Gastrocnemius medialis (tissue), 4 donors: ENCODE measurements at regions not wholly inside any gene's neighbourhood (a gene's known extent, or its start where the extent isn't known, plus 50 kb on each side); places are given as distances from the start of the nearest gene placed in this dataset.

Experiments used
- ATAC-seq, 2 donors: fragments of 150-250 bp; one replicate each; pipeline ENCODE4 v1.9.1; 2016
- DNase-seq, 2 donors: peaks; one replicate each; pipeline ENCODE4 v3.0.0-alpha.2; 2019
- H3K27ac ChIP-seq, 4 donors: fragments of 200-600 bp; sonication (generic); 1 replicate in 1 of 4; 2 replicates in 3 of 4; pipeline ENCODE4 v1.5.1; 2016 to 2018; ENCODE audit warnings: mild to moderate bottlenecking in 2 of 4, moderate library complexity in 1 of 4
- H3K27me3 ChIP-seq, 3 donors: fragments of 200-600 bp; sonication (generic) in 2 of 3; 1 replicate in 1 of 3; 2 replicates in 2 of 3; pipeline versions ENCODE4 v1.5.1 to v1.6.0; 2016 to 2019; ENCODE audit warnings: mild to moderate bottlenecking in 1 of 3, moderate library complexity in 1 of 3
- H3K36me3 ChIP-seq, 2 donors: fragments of 200-600 bp; sonication (generic) in 1 of 2; one replicate each; pipeline ENCODE4 v1.5.1; 2017 to 2018
- H3K4me1 ChIP-seq, 2 donors: fragments of 200-600 bp; sonication (generic) in 1 of 2; one replicate each; pipeline ENCODE4 v1.5.1; 2016 to 2017; ENCODE audit warnings: mild to moderate bottlenecking in 2 of 2
- H3K4me3 ChIP-seq, 4 donors: fragments of 200-600 bp; sonication (generic) in 3 of 4; 1 replicate in 1 of 4; 2 replicates in 3 of 4; pipeline ENCODE4 v1.5.1; 2016 to 2019; ENCODE audit warnings: mild to moderate bottlenecking in 2 of 4
- H3K9me3 ChIP-seq, 3 donors: fragments of 200-600 bp; sonication (generic) in 2 of 3; 1 replicate in 1 of 3; 2 replicates in 2 of 3; pipeline ENCODE4 v1.5.1; 2016 to 2019
- POLR2A ChIP-seq, 2 donors: fragments of 450-650 bp; IDR thresholded peaks; one replicate each; pipeline ENCODE4 v1.6.1; 2017; ENCODE audit warnings: antibody characterized with exemption in 2 of 2, mild to moderate bottlenecking in 2 of 2, moderate library complexity in 2 of 2
- in situ Hi-C, 4 donors: fragments of 200-750 bp; cut with MboI; loops; one replicate each; pipeline versions ENCODE4 v1.15.0 to v1.8.0; 2017; ENCODE audit warnings: low sequenced_read_pairs in 4 of 4
- intact Hi-C: fragments of 100-400 bp; cut with DNase I; formaldehyde crosslinking; loops from one replicate; pipeline ENCODE4 v1.15.1; 2023; ENCODE audit warnings: low total_unique reads
- TF ChIP-seq, protein P1 (sequence below), 5 experiments: fragments of 450-650 bp in 3 of 5; fragments of 200-600 bp in 2 of 5; sonication (generic) in 2 of 5; IDR thresholded peaks in 4 of 5; conservative IDR thresholded peaks in 1 of 5; 1 replicate in 4 of 5; 2 replicates in 1 of 5; pipeline ENCODE4 v1.5.1; 2016 to 2019; ENCODE audit warnings: antibody characterized with exemption in 5 of 5, mild to moderate bottlenecking in 3 of 5, moderate library complexity in 3 of 5

- intact Hi-C loops: no loop called here
- ATAC-seq: no peak
Observed at GRCh38 chr1:214844319-214844718, 238.2 kb upstream of the KCNK2 start.

GRCh38 chr1:214846276-214846675 is 236.3 kb upstream of the KCNK2 start:
- Histone ChIP-seq H3K4me1 (no peaks in the 10 kb centered on the region), H3K27me3 (no peaks in the 10 kb centered on the region), H3K27ac (no peak overlapping the region), H3K9me3 (no peaks in the 10 kb centered on the region), H3K4me3 (no peak overlapping the region), H3K36me3 (no peaks in the 10 kb centered on the region)
- ATAC-seq (no peak), DNase-seq (no peak)
- intact Hi-C loops (no loop called here), in situ Hi-C loops (no loop called here)
- TF ChIP-seq, protein P1, sequence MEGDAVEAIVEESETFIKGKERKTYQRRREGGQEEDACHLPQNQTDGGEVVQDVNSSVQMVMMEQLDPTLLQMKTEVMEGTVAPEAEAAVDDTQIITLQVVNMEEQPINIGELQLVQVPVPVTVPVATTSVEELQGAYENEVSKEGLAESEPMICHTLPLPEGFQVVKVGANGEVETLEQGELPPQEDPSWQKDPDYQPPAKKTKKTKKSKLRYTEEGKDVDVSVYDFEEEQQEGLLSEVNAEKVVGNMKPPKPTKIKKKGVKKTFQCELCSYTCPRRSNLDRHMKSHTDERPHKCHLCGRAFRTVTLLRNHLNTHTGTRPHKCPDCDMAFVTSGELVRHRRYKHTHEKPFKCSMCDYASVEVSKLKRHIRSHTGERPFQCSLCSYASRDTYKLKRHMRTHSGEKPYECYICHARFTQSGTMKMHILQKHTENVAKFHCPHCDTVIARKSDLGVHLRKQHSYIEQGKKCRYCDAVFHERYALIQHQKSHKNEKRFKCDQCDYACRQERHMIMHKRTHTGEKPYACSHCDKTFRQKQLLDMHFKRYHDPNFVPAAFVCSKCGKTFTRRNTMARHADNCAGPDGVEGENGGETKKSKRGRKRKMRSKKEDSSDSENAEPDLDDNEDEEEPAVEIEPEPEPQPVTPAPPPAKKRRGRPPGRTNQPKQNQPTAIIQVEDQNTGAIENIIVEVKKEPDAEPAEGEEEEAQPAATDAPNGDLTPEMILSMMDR (IDR thresholded peaks at IDR 0.05 in 4 of 5, conservative IDR thresholded peaks at IDR 0.05 in 1 of 5): no peak

More at GRCh38 chr1:214844319-214844718, 238.2 kb upstream of the KCNK2 start:
- H3K9me3 ChIP-seq: no peaks in the 10 kb centered on the region
- no peak overlapping the region for H3K27ac ChIP-seq
- H3K4me3 ChIP-seq: no peak overlapping the region
- no peaks in the 10 kb centered on the region for H3K27me3 ChIP-seq
- no peak for TF ChIP-seq POLR2A (IDR thresholded peaks at IDR 0.05)
- TF ChIP-seq, protein P1 (IDR thresholded peaks at IDR 0.05 in 4 of 5, conservative IDR thresholded peaks at IDR 0.05 in 1 of 5): no peak
- no peak for DNase-seq
- in situ Hi-C loops: no loop called here
- H3K36me3 ChIP-seq: no peaks in the 10 kb centered on the region
- no peaks in the 10 kb centered on the region for H3K4me1 ChIP-seq

- in situ Hi-C loops: no loop called here
- no peak for ATAC-seq
- no peak overlapping the region for H3K4me3 ChIP-seq
- intact Hi-C loops: no loop called here
- no peaks in the 10 kb centered on the region for H3K27me3 ChIP-seq
- no peaks in the 10 kb centered on the region for H3K4me1 ChIP-seq
- no peak overlapping the region for H3K27ac ChIP-seq
- H3K36me3 ChIP-seq: no peaks in the 10 kb centered on the region
- no peaks in the 10 kb centered on the region for H3K9me3 ChIP-seq
- no peak for TF ChIP-seq POLR2A (IDR thresholded peaks at IDR 0.05)
- TF ChIP-seq, protein P1 (IDR thresholded peaks at IDR 0.05 in 4 of 5, conservative IDR thresholded peaks at IDR 0.05 in 1 of 5): no peak
- DNase-seq: no peak
Observed at GRCh38 chr1:214847071-214847810, 235.3 kb upstream of the KCNK2 start.

GRCh38 chr1:214848101-214848500 is 234.4 kb upstream of the KCNK2 start:
- Histone ChIP-seq H3K4me1 (no peaks in the 10 kb centered on the region), H3K27me3 (peaks cover 0 to 3% (median 0%) of the 10 kb centered on the region in 3 donors), H3K9me3 (no peaks in the 10 kb centered on the region), H3K27ac (no peak overlapping the region), H3K4me3 (no peak overlapping the region), H3K36me3 (no peaks in the 10 kb centered on the region)
- ATAC-seq (no peak), DNase-seq (no peak)
- intact Hi-C loops (no loop called here), in situ Hi-C loops (no loop called here)
- TF ChIP-seq, protein P1 (IDR thresholded peaks at IDR 0.05 in 4 of 5, conservative IDR thresholded peaks at IDR 0.05 in 1 of 5): no peak
- no peak for TF ChIP-seq POLR2A (IDR thresholded peaks at IDR 0.05)
